ENCODE measurements at regions not wholly inside any gene's neighbourhood (a gene's known extent, or its start where the extent isn't known, plus 50 kb on each side); places are given as distances from the start of the nearest gene placed in this dataset.

DNA sequence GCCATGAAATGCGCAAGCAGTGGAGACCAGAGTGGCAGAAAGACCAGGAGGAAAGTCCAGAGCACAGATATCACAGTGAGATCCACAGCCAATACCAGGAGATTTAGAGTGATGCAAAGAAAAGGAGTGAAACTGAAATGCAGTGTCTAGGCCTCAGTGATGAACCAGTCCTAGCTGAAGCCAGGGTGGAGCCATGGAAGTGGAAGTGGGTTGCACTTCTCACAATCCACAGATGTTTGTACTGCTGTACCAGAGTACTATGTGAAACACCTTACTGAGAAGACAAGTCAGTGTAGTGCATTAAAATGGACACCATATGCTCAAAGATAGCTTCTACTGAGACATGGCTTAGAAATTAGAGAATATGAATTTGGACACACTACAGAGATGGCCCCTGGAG, 403.3 kb downstream of the HNRNPD start:
- no peaks in the 10 kb centered on the region for H3K4me1 Mint-ChIP-seq (ENCODE audit: low read depth)
- H3K27me3 Mint-ChIP-seq (ENCODE audit: low read depth) = peaks cover 6% of the 10 kb centered on the region
- TF ChIP-seq, protein P1, sequence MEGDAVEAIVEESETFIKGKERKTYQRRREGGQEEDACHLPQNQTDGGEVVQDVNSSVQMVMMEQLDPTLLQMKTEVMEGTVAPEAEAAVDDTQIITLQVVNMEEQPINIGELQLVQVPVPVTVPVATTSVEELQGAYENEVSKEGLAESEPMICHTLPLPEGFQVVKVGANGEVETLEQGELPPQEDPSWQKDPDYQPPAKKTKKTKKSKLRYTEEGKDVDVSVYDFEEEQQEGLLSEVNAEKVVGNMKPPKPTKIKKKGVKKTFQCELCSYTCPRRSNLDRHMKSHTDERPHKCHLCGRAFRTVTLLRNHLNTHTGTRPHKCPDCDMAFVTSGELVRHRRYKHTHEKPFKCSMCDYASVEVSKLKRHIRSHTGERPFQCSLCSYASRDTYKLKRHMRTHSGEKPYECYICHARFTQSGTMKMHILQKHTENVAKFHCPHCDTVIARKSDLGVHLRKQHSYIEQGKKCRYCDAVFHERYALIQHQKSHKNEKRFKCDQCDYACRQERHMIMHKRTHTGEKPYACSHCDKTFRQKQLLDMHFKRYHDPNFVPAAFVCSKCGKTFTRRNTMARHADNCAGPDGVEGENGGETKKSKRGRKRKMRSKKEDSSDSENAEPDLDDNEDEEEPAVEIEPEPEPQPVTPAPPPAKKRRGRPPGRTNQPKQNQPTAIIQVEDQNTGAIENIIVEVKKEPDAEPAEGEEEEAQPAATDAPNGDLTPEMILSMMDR (IDR thresholded peaks at IDR 0.05) = no peak
- H3K27ac Mint-ChIP-seq (ENCODE audit: unreplicated experiment) = no peak overlapping the region
- H3K4me3 Mint-ChIP-seq (ENCODE audit: unreplicated experiment) = no peak overlapping the region
- no peaks in the 10 kb centered on the region for H3K9me3 Mint-ChIP-seq (ENCODE audit: low read depth)
- no peak for DNase-seq (ENCODE audit: low spot score)
- no peaks in the 10 kb centered on the region for H3K36me3 Mint-ChIP-seq (ENCODE audit: low read depth)

DNA sequence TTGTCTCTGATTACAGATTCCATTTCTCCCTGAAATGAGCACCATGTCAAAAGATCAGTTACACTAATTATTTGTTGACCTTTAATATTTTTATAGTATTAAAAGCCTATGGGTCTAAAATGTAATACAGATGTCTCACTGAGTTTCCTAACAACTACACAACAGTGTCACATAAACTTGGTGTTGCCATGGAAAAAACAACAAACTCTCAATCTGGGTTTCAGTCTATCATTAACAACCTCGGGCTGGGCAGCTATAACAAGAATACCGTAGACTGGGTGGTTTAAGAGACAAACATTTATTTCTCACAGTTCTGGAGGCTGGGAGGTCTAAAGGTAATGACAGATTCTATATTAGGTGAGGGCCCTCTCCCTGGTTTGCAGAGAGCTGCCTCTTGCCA, 407.1 kb downstream of the HNRNPD start:
- DNase-seq (ENCODE audit: low spot score) = no peak
- Mint-ChIP-seq H3K27me3 (ENCODE audit: low read depth) (peaks cover 4% of the 10 kb centered on the region), H3K4me1 (ENCODE audit: low read depth) (no peaks in the 10 kb centered on the region), H3K27ac (ENCODE audit: unreplicated experiment) (no peak overlapping the region), H3K4me3 (ENCODE audit: unreplicated experiment) (no peak overlapping the region), H3K9me3 (ENCODE audit: low read depth) (no peaks in the 10 kb centered on the region), H3K36me3 (ENCODE audit: low read depth) (no peaks in the 10 kb centered on the region)
- TF ChIP-seq, protein P1 (IDR thresholded peaks at IDR 0.05) = no peak

DNA sequence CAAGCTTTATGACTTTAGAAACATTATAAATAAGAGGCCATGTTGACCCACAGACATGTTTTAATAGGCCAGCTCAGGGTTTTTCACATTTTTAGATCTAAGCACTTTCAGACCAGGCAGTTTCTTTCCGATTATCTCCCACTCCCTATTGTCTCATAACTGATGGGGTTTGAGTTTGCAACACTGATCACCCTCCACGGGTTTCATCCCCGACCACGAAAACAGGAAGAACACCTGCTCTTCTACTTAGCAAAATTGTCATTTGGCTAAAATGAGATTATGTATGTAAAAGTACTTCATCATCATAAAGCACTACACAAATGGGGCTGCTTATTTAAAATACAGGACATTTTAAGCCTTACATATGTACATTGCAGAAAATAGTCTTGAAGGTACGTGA, 407.9 kb downstream of the HNRNPD start:
- TF ChIP-seq, protein P1 (IDR thresholded peaks at IDR 0.05) = no peak
- Mint-ChIP-seq H3K9me3 (ENCODE audit: low read depth) (no peaks in the 10 kb centered on the region), H3K4me3 (ENCODE audit: unreplicated experiment) (no peak overlapping the region), H3K27ac (ENCODE audit: unreplicated experiment) (no peak overlapping the region), H3K36me3 (ENCODE audit: low read depth) (no peaks in the 10 kb centered on the region), H3K4me1 (ENCODE audit: low read depth) (no peaks in the 10 kb centered on the region), H3K27me3 (ENCODE audit: low read depth) (peaks cover 4% of the 10 kb centered on the region)
- no peak for DNase-seq (ENCODE audit: low spot score)

DNA sequence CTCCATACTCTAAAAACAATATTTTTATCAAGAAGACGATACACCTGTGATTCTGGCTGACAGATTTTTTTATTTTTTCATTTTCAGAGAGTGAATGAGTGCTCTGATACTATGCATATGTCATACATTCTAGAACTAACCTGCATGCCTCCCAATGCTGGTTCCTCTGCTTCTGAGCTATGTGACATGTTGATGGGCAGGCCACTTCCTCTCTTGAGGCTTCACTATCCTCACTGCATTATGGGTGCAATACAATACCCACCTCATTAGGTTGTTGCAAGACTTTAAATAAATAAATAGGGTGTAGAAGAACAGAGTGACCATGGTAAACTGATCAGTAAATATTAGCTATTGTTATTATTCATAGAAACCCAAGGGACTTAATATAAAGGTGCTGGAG, 408.3 kb downstream of the HNRNPD start:
- TF ChIP-seq, protein P1 (IDR thresholded peaks at IDR 0.05) = no peak
- Mint-ChIP-seq H3K9me3 (ENCODE audit: low read depth) (no peaks in the 10 kb centered on the region), H3K4me1 (ENCODE audit: low read depth) (no peaks in the 10 kb centered on the region), H3K27ac (ENCODE audit: unreplicated experiment) (no peak overlapping the region), H3K4me3 (ENCODE audit: unreplicated experiment) (no peak overlapping the region), H3K36me3 (ENCODE audit: low read depth) (no peaks in the 10 kb centered on the region), H3K27me3 (ENCODE audit: low read depth) (peaks cover 4% of the 10 kb centered on the region)
- DNase-seq (ENCODE audit: low spot score) = no peak

DNA sequence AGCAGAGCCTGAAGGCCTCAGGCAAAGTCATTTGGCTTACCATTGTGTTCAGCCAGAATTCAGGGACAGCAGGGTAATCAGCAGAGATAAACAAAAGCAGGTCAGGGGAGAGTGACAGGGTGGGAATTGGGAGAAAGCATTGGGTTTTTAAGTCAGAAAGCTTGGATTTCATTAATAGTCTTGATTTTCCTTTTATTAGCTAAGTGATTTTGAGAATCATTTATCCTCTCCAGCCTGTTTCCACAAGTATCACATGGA, 410.1 kb downstream of the HNRNPD start:
- H3K36me3 Mint-ChIP-seq (ENCODE audit: low read depth) = no peaks in the 10 kb centered on the region
- H3K9me3 Mint-ChIP-seq (ENCODE audit: low read depth) = no peaks in the 10 kb centered on the region
- H3K27ac Mint-ChIP-seq (ENCODE audit: unreplicated experiment) = no peak overlapping the region
- DNase-seq (ENCODE audit: low spot score) = no peak
- H3K4me1 Mint-ChIP-seq (ENCODE audit: low read depth) = no peaks in the 10 kb centered on the region
- H3K27me3 Mint-ChIP-seq (ENCODE audit: low read depth) = peaks cover 6% of the 10 kb centered on the region
- no peak overlapping the region for H3K4me3 Mint-ChIP-seq (ENCODE audit: unreplicated experiment)
- TF ChIP-seq, protein P1 (IDR thresholded peaks at IDR 0.05) = no peak

Measured in chondrocyte (in vitro differentiated cells).